HL-60 (cell line): ENCODE measurements at regions not wholly inside any gene's neighbourhood (a gene's known extent, or its start where the extent isn't known, plus 50 kb on each side); places are given as distances from the start of the nearest gene placed in this dataset.

Source experiments
- CTCF ChIP-seq: IDR thresholded peaks from one replicate; pipeline ENCODE4 v1.5.1; 2011; ENCODE audit warnings: low read length, control low read depth, inconsistent platforms; ENCODE audit not compliant: insufficient read depth
- GABPA ChIP-seq: IDR thresholded peaks from 2 replicates; pipeline ENCODE4 v1.6.1; 2012; ENCODE audit warnings: low read depth
- POLR2AphosphoS5 ChIP-seq: IDR thresholded peaks from 2 replicates; pipeline ENCODE4 v1.6.1; 2012; ENCODE audit warnings: low read depth
- REST ChIP-seq: IDR thresholded peaks from 2 replicates; pipeline ENCODE4 v1.6.1; 2012; ENCODE audit warnings: low read depth; ENCODE audit not compliant: insufficient replicate concordance
- SPI1 ChIP-seq: IDR thresholded peaks from 2 replicates; pipeline ENCODE4 v1.6.1; 2012; ENCODE audit warnings: low read depth, mild to moderate bottlenecking, borderline replicate concordance

- no peak for TF ChIP-seq CTCF
- TF ChIP-seq GABPA, result no peak
- TF ChIP-seq POLR2AphosphoS5, result no peak
- no peak for TF ChIP-seq REST
- TF ChIP-seq SPI1, result no peak
Measured at GRCh38 chr12:124231980-124232653, 62.8 kb upstream of the RFLNA start.
